GM12878 (cell line): ENCODE measurements at regions not wholly inside any gene's neighbourhood (a gene's known extent, or its start where the extent isn't known, plus 50 kb on each side); places are given as distances from the start of the nearest gene placed in this dataset.

Experiments
- ATAC-seq: fragments of 200-7000 bp; cut with Tn5 transposase; 3 replicates; pipeline ENCODE4 v1.9.1; 2020; ENCODE audit warnings: mild to moderate bottlenecking, moderate library complexity
- BruUV-seq: library from RNA; stranded (reverse); fragments of 400-500 nt; replicated peaks from 2 replicates; lab custom pipeline; 2021; lab: Mats Ljungman, UMichigan
- CTCF ChIA-PET: fragments of 300-600 bp; sonication (Branson Sonifier 250); formaldehyde crosslinking; extraction: SDS; loops from one replicate; lab custom pipeline; 2021; ENCODE audit warnings: inconsistent platforms; lab: Yijun Ruan, JAX
- POLR2A ChIA-PET: fragments of 350-600 bp; formaldehyde crosslinking; extraction: SDS; loops from one replicate; lab custom pipeline; 2021; ENCODE audit warnings: inconsistent platforms; lab: Charles Lee
- RAD21 ChIA-PET: fragments of 300-600 bp; sonication (Branson Sonifier 250); formaldehyde crosslinking; loops from one replicate; lab custom pipeline; 2023; ENCODE audit warnings: antibody characterized with exemption; ENCODE audit not compliant: unreplicated experiment; lab: Charles Lee
- SMC1A ChIA-PET: fragments of 300-600 bp; sonication (Branson Sonifier 250); formaldehyde crosslinking; loops from one replicate; lab custom pipeline; 2023; ENCODE audit not compliant: unreplicated experiment, uncharacterized antibody; lab: Charles Lee
- DNase-seq: peaks from one replicate; pipeline ENCODE4 v3.0.0-alpha.2; 2011; ENCODE audit warnings: low read depth, low spot score
- FAIRE-seq: peaks from 3 replicates; lab custom pipeline; 2011; peaks lifted over from hg19 to GRCh38; lab: Jason Lieb, UNC
- H2AFZ ChIP-seq: 2 replicates; pipeline ENCODE4 v1.6.0; 2011; ENCODE audit warnings: low read depth, low read length, control low read depth; ENCODE audit not compliant: control insufficient read depth
- H3K27ac ChIP-seq: 2 replicates; pipeline ENCODE4 v1.5.1; 2011; ENCODE audit warnings: control low read depth; ENCODE audit not compliant: control insufficient read depth, insufficient read depth
- H3K27me3 ChIP-seq, 2 experiments: replicated peaks in 1 of 2; 2 replicates each; pipeline versions ENCODE4 v1.6.0 to v1.6.1; 2011; ENCODE audit warnings: low read length in 1 of 2; ENCODE audit not compliant: control insufficient read depth in 2 of 2, insufficient read depth in 2 of 2
- H3K36me3 ChIP-seq, 2 experiments: 2 replicates each; pipeline ENCODE4 v1.5.1; 2011; ENCODE audit warnings: low read length in 1 of 2; ENCODE audit not compliant: control insufficient read depth in 2 of 2, insufficient read depth in 2 of 2
- H3K4me1 ChIP-seq: 2 replicates; pipeline ENCODE4 v1.6.1; 2011; ENCODE audit warnings: mild to moderate bottlenecking, low read length, moderate library complexity, mixed read lengths; ENCODE audit not compliant: control insufficient read depth, insufficient read depth
- H3K4me2 ChIP-seq: 2 replicates; pipeline ENCODE4 v1.6.0; 2011; ENCODE audit warnings: control low read depth; ENCODE audit not compliant: control insufficient read depth, insufficient read depth
- H3K4me3 ChIP-seq: fragments of 200-600 bp; sonication (generic); 2 replicates; pipeline ENCODE4 v1.5.1; 2016
- H3K79me2 ChIP-seq: 2 replicates; pipeline ENCODE4 v1.6.0; 2011; ENCODE audit warnings: low read length; ENCODE audit not compliant: control insufficient read depth, insufficient read depth
- H3K9ac ChIP-seq: 2 replicates; pipeline ENCODE4 v1.8.0; 2011; ENCODE audit warnings: low read length, control low read depth, mixed read lengths; ENCODE audit not compliant: control insufficient read depth, insufficient read depth
- H3K9me3 ChIP-seq: replicated peaks from 3 replicates; pipeline ENCODE4 v1.5.1; 2011; ENCODE audit warnings: mild to moderate bottlenecking, low read length; ENCODE audit not compliant: control insufficient read depth, insufficient read depth
- H4K20me1 ChIP-seq: 2 replicates; pipeline ENCODE4 v1.6.0; 2011; ENCODE audit not compliant: control insufficient read depth, insufficient read depth
- ATF7 ChIP-seq: fragments of 450-650 bp; IDR thresholded peaks from 2 replicates; pipeline ENCODE4 v1.6.1; 2016; ENCODE audit warnings: low read depth, mild to moderate bottlenecking
- BRCA1 ChIP-seq: IDR thresholded peaks from 2 replicates; pipeline ENCODE4 v1.6.1; 2011; ENCODE audit warnings: low read depth, low read length, improper control_type of control experiment
- CBX3 ChIP-seq: fragments of 200-600 bp; sonication (generic); IDR thresholded peaks from 2 replicates; pipeline ENCODE4 v1.6.1; 2016; ENCODE audit warnings: low read depth, borderline replicate concordance
- DPF2 ChIP-seq: fragments of 450-650 bp; IDR thresholded peaks from 2 replicates; pipeline ENCODE4 v1.6.1; 2017; ENCODE audit warnings: mild to moderate bottlenecking
- ELK1 ChIP-seq: IDR thresholded peaks from 2 replicates; pipeline ENCODE4 v1.6.1; 2012; ENCODE audit warnings: low read depth, low read length, improper control_type of control experiment
- IRF4 ChIP-seq: IDR thresholded peaks from 2 replicates; pipeline ENCODE4 v1.6.1; 2011; ENCODE audit warnings: low read depth, low read length
- MYC ChIP-seq: IDR thresholded peaks from 2 replicates; pipeline ENCODE4 v1.6.1; 2011; ENCODE audit warnings: mild to moderate bottlenecking, low read length, moderate library complexity, inconsistent platforms; ENCODE audit not compliant: insufficient read depth, insufficient replicate concordance, insufficient read length, severe bottlenecking
- PAX8 ChIP-seq: fragments of 450-650 bp; IDR thresholded peaks from 2 replicates; pipeline ENCODE4 v1.6.1; 2017; ENCODE audit warnings: mild to moderate bottlenecking, moderate library complexity
- PBX3 ChIP-seq: IDR thresholded peaks from 2 replicates; pipeline ENCODE4 v1.6.1; 2011; ENCODE audit warnings: mild to moderate bottlenecking, low read depth, low read length, moderate library complexity; ENCODE audit not compliant: insufficient replicate concordance
- PKNOX1 ChIP-seq: fragments of 450-650 bp; IDR thresholded peaks from 2 replicates; pipeline ENCODE4 v1.6.1; 2016; ENCODE audit warnings: mild to moderate bottlenecking
- PRDM15 ChIP-seq: fragments of 450-650 bp; formaldehyde crosslinking; IDR thresholded peaks from 2 replicates; pipeline ENCODE4 v1.4.0; 2020; ENCODE audit warnings: mild to moderate bottlenecking, moderate library complexity
- SMAD5 ChIP-seq: IDR thresholded peaks from 2 replicates; pipeline ENCODE4 v1.6.1; 2016; ENCODE audit warnings: antibody characterized with exemption, low read depth
- SRF ChIP-seq, 2 experiments: IDR thresholded peaks; 2 replicates each; pipeline ENCODE4 v1.6.1; 2011; ENCODE audit warnings: low read depth in 2 of 2, low read length in 2 of 2, mild to moderate bottlenecking in 1 of 2, moderate library complexity in 1 of 2
- STAT3 ChIP-seq: IDR thresholded peaks from 2 replicates; pipeline ENCODE4 v1.6.1; 2011; ENCODE audit warnings: low read depth, low read length, improper control_type of control experiment
- TCF3 ChIP-seq: IDR thresholded peaks from 2 replicates; pipeline ENCODE4 v1.6.1; 2012; ENCODE audit warnings: low read depth, mild to moderate bottlenecking, low read length, borderline replicate concordance; ENCODE audit not compliant: insufficient read depth
- YY1 ChIP-seq: IDR thresholded peaks from 2 replicates; pipeline ENCODE4 v1.6.1; 2011; ENCODE audit warnings: low read depth, mild to moderate bottlenecking, low read length
- ZZZ3 ChIP-seq: IDR thresholded peaks from 2 replicates; pipeline ENCODE4 v1.6.1; 2011; ENCODE audit warnings: low read depth; ENCODE audit not compliant: control insufficient read depth, insufficient read length
- WGBS: methylation state at CpG from one replicate; pipeline ENCODE4 v1.1.6; 2016; ENCODE audit warnings: low lambda C conversion rate; ENCODE audit not compliant: insufficient replicate concordance, insufficient coverage; ENCODE audit errors: missing lambda C conversion rate; 5-methylcytosine and 5-hydroxymethylcytosine counted together
- in situ Hi-C: fragments of 300-500 bp; cut with MboI; formaldehyde crosslinking; loops from 9 replicates; pipeline ENCODE4 v1.14.3; 2018; ENCODE audit warnings: mixed read lengths
- intact Hi-C: fragments of 100-400 bp; cut with micrococcal nuclease; formaldehyde crosslinking; loops from one replicate; pipeline ENCODE4 v1.14.2; 2022; ENCODE audit not compliant: unreplicated experiment

- no peak for TF ChIP-seq PKNOX1
- no peak for TF ChIP-seq PRDM15
- TF ChIP-seq YY1: no peak
- TF ChIP-seq ATF7: no peak
- no peak for TF ChIP-seq BRCA1
- no peak for TF ChIP-seq IRF4
- no peak for TF ChIP-seq CBX3
Observed at GRCh38 chr17:70368011-70368410, 198.7 kb downstream of the KCNJ2 start (continued).

GRCh38 chr17:70369391-70369790, 200.1 kb downstream of the KCNJ2 start:
- H3K36me3 ChIP-seq: no peaks in the 10 kb centered on the region
- no TSS peak for BruUV-seq
- intact Hi-C loops: loop anchor here (5.0 kb wide), 2 partner anchors 38 to 183 kb away; no protein-coding TSS in a partner anchor
- no peaks in the 10 kb centered on the region for H4K20me1 ChIP-seq
- no peaks in the 10 kb centered on the region for H3K79me2 ChIP-seq
- DNase-seq (no peak), ATAC-seq (no peak), FAIRE-seq (no peak)
- in situ Hi-C loops: no loop called here
- WGBS: 33% methylated on average over 2 of the region's 2 CpGs
- ChIA-PET RAD21 (no interaction called here), CTCF (interaction anchor here (1.0 kb wide), 1 partner anchor 9 kb away, joined by 3 read pairs; no protein-coding TSS in a partner anchor), POLR2A (no interaction called here), SMC1A (interaction anchor here (0.9 to 2.0 kb wide), 5 partner anchors 9 to 124 kb away, joined by 3 to 6 read pairs (median 3); no protein-coding TSS in a partner anchor)
- H3K4me1 ChIP-seq: no peaks in the 10 kb centered on the region
- no peak overlapping the region for H2AFZ ChIP-seq
- no peak overlapping the region for H3K27ac ChIP-seq
- H3K27me3 ChIP-seq: no peaks in the 10 kb centered on the region
- no peak for TF ChIP-seq PAX8
- TF ChIP-seq PBX3: no peak
- TF ChIP-seq IRF4: no peak
- no peak for TF ChIP-seq SMAD5
- TF ChIP-seq ELK1: no peak
- TF ChIP-seq ZZZ3: no peak
- no peak for TF ChIP-seq TCF3
- no peak for TF ChIP-seq SRF (IDR thresholded peaks at IDR 0.05; ENCODE audit: low read depth in 2 of 2, low read length in 2 of 2)
- no peak for TF ChIP-seq MYC
- no peak for TF ChIP-seq STAT3
- TF ChIP-seq DPF2: no peak
- no peaks in the 10 kb centered on the region for H3K9me3 ChIP-seq
- no peak overlapping the region for H3K4me2 ChIP-seq
- H3K9ac ChIP-seq: no peak overlapping the region
- no peak overlapping the region for H3K4me3 ChIP-seq
